Smooth muscle cell of the brain vasculature (primary cell): ENCODE measurements at regions not wholly inside any gene's neighbourhood (a gene's known extent, or its start where the extent isn't known, plus 50 kb on each side); places are given as distances from the start of the nearest gene placed in this dataset.
"Not testable (repeated sequence)": the region's sequence is repeated elsewhere in the genome, so short reads cannot be mapped to it uniquely, and the experiment has no call there.

Experiments
- DNase-seq: peaks from one replicate; pipeline ENCODE4 v3.0.0-alpha.2; 2012; ENCODE audit warnings: low read depth, low spot score

DNA sequence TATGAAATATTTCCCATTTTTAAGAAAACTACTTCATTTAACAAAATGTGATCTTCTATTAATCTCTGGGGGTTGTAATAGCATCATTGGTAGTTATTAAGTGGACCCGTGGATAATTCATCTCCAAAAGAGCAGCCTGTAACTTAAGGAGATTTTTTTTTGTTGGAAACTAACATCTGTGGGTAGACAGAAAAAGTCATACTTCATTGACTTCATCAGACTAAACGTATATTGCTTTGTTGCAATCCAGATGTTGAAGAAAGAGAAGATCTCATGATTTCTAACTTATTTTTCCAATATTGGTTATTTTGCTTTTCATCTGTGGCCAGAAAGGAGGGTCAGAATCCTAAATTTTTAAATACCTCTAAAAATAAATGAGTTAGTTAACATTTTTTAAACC is 296.5 kb upstream of the MIR17HG start:
- DNase-seq: no peak

DNA sequence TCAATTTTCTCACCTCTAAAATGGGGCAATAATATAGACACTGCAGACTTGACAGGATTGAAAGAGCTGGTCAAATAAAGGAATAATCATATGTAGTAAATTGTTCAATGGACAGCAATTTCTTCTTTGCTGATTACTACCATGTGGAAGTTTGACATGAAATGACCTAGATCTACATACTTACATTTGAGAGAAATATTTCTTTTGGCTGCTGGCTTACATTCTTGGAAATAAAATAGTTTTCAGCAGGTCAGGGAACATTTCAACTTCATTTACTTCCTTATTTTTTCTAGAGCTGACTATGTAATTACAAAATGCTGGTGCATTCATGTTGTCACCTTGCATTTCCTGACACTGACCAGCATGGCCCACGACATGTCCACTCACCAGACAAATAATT is 294.6 kb upstream of the MIR17HG start:
- DNase-seq: no peak

DNA sequence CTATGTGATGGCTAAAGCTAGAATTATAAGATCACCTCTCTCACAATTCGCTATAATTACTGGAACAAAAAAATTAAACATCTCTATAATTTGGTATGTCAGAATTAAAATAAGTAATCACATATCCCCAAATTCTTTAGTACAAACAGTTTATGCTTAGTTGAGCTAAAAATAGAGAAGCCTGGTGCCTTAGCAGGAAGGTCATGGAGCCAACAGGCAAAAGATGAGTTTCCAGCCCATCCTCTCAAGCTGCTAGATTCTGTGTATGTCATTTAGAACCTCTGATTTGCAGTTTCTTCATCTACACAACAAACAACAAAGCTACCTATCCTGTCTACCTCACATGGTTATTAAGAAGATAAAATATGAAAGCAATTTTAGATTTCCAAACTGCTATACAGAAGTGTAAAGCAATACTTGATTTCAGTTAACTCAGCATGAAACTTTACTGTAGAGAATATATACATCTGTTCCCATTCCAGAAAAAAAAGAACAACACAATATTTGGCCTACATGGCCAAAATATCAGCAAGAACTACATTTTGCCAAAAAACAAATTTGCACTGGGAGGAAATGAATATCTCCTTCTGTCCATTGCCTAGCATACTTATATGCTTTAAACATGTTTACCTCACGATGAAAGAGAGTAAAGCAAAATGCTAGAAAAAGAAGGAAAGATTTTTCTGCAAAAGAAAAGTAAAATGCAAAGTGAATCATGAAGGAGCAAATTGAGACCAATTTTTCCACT is 294.0 kb upstream of the MIR17HG start:
- DNase-seq: no peak

DNA sequence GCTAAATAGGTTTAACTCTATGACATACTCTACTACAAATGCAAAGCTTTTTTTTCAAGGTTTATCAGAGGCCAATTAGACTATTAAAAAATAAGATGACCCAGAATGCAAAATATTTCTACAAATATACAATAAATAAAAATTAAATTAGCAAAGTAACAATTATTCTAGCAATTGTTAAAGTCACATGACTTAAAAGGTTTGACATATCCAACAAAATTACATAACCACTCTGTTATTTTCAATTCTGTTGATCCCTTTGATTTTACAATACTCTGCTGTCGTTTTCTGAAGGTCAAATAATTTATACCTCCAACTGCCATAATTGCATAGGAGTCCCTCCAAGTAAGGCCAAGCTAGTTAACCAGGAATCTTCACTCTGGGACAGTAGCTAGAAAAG is 292.6 kb upstream of the MIR17HG start:
- DNase-seq: no peak

DNA sequence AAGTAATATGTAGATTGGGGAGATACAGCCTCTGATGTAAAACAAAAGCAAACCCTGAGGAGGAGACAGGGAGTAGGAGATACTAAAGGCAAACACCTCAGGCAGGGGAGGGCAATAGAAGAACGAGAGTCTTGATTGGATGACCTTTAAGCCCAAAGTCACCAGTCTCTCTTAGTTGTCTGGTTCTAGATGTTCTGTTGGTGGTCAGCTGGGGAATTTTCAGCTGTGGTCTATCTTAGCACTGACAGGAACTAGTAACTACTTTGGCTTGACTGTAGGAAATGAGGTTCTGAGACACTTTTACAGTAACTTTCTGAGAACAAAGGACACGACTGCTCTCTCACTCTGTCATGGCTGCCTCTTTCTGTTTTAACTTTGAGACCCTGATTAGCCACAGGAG is 290.7 kb upstream of the MIR17HG start:
- DNase-seq: no peak

DNA sequence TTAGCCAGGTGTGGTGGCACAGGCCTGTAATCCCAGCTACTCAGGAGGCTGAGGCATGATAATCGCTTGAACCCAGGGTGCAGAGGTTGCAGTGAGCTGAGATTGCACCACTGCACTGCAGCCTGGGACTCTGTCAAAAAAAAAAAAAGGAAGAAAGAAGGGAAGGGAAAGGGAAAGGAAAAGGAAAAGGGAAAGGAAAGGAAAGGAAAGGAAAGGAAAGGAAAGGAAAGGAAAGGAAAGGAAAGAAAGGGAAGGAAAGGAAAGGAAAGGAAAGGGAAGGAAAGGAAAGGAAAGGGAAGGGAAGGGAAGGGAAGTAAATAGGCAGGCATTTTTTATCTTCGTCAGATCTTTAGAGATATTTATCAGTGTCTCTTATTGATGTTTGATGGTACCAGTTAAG is 290.0 kb upstream of the MIR17HG start:
- DNase-seq: not testable (repeated sequence)

DNA sequence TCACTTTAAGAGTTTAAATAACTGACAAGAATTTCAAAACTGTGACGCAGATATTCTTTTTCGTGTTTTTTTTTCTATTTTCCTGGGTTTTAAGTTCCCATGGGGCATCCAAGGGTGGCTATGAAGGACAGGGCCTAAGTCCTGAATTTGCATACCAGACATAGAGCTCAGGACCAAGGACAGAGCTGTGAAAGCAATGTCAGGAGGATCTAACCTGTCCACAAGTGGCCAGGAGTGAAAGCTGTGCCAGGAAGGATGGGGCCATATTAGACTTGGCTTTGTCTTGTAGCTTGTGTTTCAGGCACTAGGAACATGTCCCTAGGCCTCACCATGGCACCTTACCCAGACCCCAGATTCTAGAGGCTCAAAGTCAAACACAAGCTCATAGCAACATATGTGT is 289.4 kb upstream of the MIR17HG start:
- DNase-seq: no peak

DNA sequence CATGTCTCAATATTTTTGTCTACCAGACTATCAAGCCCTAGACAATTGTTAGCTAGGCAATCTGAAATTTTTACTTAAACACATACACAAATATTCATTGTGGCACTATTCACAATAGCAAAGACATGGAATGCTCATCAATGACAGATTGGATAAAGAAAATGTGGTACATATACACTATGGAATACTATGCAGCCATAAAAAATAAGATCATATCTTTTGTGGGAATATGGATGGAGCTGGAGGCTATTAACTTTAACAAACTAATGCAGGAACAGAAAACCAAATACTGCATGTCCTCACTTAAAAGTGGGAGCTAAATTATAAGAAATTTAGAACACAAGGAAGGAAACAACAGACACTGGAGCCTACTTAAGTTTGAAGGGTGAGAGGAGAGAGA is 288.6 kb upstream of the MIR17HG start:
- DNase-seq: no peak

DNA sequence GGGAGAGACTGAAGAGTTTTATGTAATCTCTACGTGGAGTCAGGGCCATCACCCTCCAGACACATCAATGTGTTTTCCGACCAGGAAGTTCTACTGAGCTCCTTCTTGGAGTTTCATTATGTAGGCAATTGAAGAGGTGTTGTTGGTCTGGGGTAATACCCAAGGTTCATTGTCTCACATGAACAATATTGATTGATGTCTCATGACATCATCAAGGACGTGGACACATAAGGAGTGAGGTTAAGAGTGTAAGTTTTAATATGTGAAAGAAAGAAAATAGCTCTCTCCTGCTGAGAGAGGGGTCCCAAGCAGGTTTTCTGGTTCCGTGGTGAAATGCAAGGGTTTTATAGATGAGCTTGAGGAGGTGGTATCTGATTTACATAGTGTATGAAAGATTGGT is 280.7 kb upstream of the MIR17HG start:
- DNase-seq: no peak

DNA sequence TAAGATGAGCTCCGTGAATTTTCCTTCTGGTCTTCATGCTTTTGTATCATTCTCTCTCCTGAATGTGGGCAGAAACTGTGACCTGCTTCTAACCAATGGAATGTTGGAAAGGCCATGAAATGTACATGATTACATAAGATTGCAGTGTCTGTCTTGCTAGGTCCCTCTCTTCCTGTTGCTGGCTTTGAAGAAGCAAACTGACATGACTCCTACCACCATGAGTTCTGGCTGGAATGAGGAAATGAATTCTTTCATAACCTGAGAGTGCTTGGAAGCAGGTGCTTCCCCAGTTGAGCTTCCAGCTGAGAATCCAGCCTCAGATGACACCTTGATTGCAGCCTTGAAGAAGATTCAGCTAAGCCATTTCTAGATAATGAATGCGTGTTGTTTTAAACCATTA is 275.0 kb upstream of the MIR17HG start:
- DNase-seq: no peak

DNA sequence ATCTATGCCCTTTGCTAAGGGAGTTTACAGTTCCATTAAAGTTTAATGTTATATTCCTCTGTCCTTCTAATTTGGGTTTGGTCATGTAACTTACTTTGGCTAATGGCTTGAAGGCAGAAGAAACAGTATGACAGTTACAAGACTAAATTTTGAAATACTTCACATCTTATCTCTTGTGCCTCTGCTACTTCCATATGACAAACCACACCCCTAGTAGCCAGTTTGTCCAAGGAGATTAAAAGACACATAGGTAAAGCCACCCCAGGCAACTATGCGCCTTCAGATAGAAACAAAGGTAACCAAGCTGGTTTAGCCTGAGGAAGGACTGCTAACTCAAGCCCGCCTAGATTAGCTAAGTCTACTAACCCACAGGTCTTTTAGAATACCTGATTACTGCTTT is 273.4 kb upstream of the MIR17HG start:
- DNase-seq: no peak

DNA sequence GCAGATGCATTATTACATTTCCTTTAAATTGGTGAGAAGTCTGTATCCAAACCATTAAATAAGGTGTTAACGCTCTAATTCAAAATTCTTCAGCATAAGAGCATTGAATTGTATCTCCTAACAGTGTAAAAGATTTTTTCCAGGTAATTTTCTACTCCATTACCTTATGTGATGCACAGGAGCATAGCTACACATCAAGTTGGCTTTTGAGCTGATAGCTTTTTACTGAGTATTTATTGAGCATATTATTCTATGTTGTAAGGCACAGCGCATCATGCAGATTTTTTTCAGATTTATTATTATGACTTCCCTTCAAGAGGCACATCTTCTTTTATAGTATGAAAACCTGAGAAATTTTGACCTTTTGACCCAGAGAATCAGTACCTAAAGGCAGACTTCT is 270.7 kb upstream of the MIR17HG start:
- DNase-seq: no peak

DNA sequence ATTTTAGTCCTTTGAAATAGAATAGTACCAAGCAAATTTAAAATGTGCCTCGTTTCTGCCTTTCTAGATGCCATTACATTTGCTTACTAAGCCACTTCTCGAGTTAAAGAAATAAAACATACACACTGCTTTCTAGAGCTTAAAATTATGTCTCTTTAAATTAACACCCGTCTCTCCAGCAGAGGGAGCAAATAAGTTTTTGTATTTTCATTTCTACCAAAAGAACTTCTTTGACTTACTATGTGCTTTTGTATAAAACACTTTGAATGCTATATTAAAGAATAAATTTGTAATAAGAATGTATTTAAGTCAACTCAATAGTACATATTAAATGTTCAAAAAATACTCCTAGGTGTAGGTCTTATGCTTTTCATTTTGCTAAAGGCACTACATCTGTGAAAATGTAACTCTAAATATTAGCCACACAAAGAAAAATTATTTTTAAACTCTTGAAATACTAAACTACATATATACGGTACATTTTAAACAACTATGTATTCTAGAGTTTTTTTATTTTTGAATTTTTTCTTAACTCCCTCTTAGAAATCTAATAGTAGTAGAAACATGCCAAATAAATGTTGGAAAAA is 269.3 kb upstream of the MIR17HG start:
- DNase-seq: no peak

DNA sequence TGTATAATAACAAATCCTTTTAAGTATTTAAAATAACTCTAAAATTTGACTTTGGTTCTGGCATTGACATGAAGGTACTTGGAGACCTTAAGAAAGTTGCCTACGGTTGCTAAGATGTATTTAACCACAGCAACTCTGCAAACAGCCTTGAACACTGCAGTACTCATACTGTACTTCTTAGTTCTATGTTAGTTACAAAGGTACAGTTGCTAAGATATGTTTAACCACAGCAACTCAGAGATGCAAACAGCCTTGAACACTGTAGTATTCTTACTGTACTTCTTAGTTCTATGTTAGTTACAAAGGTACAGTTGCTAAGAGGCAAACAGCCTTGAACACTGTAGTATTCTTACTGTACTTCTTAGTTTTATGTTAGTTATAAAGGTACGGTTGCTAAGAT is 268.3 kb upstream of the MIR17HG start:
- no peak for DNase-seq

DNA sequence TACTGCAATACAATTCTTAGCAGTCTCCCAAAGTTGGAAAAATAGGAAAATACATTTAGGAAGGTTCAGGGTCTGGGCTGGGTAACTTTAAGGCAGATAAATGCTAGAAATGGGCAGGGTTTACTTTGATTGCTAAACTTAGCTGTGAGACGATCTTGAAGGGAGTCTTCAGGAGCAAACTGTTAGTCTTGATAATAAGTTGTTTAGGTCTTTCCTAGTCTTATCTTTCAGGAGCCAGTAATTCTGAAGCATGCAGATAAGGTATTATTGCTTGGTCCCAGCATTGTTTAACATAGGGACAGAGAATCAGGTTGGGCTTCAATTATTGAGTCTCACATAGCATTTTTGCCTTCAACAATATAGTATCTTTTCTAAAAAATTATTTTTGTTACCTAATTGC is 262.4 kb upstream of the MIR17HG start:
- no peak for DNase-seq

DNA sequence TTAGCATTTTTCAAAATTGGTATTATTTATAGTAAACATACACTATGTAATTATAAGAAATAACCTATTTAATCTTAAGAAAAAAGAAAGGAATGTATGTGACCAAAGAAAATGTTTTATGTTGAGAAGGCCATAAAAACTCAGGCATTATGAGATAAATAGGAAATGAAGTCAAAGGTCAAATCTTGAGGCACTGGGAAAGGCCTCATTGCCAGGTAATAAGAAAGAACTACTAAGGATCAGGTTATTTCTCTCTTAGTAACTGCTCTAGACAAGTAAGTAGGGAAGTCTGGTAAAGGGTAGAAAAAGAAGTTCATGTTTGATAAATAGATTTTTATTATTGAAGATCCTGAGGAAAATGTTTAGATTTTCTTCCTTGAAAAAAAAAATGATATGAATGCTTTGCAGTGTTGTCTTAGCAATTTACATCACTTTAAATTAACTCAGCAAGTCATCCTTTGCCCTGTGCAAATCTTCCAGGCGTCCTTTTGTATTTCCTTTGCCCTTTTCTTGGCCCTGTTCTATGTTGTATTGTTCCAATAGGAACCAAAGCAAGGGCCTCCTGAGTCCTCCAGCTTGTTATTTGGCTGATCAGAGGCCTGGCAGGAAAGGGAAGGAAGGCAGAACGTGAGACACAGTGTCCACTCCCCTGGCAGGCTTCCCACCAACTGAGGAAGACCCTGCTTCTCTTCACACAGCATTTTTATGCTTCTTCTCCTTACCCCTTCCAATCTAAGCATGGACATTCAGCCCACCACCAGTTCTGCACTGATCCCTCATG is 260.4 kb upstream of the MIR17HG start:
- DNase-seq: no peak

DNA sequence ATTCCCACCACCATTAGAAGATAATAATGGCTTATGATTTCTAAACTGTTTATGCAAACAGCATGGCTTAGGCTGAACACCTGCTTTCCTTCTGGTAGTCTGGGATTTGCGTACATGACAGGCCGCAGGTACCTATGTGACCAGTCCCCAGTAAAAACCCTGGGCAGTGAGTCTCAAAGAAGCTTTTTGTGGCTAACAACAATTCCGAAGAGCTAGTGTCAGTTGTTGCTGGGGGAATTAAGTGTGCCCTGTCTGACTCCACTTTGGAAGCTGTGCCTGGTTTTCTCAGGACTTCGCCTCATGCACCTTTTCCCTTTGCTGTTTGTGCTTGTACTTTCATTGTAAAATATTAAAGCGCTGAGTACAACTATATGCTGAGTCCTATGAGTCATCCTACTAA is 250.2 kb upstream of the MIR17HG start:
- no peak for DNase-seq

DNA sequence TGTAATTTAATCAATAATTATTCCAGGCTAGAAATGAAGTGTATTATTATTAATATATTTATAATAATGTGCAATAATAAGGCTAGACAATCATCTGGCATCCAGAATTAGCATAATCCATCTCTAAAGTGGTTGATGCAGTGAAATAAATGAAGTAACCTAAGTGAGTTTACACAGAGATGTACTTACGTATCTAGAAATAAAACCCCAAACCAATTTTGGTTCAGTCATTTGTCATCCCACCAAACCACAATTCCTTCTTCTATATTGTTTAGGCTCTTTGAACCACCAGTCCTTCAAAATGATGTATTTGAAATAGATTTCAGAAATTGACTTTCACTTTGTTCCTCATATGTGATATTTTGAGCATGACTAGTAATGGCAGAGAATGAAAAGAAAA is 247.6 kb upstream of the MIR17HG start:
- DNase-seq: no peak

DNA sequence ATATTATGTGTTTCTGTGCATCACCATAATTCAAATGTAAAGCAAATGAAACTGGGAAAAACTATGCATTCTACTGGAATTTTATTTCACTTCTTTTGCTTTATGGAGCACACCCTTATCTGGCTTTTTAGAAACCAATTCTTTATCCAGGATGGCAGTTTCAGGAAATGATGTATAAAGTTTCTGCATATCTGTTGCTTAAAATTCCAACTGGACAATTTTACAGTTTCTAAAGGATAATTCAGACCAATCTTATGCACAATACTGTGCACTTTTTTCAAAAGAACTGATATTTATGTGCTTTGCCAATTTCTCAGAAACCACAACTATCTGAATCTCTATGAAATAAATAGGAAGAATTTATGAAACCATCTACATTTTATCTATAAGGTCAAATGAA is 246.5 kb upstream of the MIR17HG start:
- DNase-seq: no peak

DNA sequence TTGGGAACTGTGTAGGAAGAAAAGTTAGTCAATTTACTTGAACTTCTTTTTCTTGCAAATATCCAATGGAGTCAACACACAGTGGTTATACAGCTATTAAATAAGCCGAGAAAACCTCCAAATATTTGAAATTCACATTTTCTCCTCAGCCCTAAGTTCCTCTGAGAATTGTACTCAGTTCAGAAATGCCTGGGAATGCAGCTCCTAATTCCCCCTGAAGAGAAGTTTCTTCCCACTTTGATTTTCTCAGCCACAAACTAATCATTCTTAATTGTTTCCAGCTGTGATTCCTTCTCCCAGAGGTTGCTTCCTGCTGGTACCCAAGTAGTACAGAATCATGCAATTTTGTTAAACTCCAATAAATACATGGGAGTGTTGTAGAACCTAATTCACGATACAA is 246.1 kb upstream of the MIR17HG start:
- no peak for DNase-seq

DNA sequence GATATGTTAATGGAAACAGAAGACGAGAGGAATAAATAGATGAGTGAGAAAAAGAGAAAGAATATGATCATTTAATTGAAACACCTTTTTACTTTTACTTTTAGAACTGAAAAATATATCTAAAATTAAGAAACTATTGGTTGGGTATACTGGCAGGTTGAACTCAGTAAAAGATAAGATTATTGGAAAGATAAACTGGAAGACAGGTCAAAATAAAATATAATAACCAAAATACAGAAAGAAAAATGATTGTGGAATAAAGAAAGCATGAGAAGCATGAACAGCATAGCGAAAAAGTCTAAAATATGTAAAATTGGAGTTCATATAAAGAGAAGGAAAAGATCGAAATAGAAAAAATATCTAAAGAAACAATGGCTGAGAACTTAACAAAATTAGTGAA is 242.2 kb upstream of the MIR17HG start:
- DNase-seq: no peak

DNA sequence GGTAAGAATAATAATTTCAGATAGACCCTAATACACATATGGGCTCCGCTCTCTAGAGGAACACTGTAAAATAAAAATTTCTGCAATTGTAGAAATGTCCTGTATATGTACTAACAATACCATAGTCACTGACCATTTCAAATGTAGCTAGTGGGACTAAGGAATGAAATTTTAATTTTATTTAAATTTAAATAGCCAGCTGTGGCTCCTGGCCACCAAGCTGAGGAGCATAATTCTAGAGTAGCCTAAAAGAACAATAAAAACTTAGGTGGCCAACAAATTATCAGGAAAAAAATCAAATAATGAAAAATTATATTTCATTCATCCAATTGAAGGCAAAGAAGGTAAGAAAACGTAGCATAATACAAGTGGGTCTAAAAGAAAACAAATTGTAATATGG is 240.9 kb upstream of the MIR17HG start:
- no peak for DNase-seq

DNA sequence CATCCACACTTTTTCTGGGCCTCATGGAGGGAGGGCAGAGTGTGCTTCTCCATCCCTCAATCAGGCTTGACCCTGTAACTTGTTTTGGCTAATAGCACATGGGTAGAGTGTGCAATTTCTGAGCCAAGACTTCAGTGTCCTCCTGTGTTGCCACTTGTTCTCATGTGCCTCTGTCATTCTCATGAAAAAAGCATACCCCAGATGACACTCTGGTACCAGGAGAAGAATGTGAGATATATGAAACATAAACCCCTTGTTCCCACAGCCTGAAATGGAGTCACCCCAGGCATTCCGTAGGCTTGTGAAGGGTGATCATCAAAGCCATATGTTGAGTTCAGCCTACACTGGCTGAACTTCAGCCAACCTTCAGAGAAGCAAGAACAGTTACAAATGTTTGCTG is 239.2 kb upstream of the MIR17HG start:
- no peak for DNase-seq
